Neural cell (in vitro differentiated cells): ENCODE measurements at regions not wholly inside any gene's neighbourhood (a gene's known extent, or its start where the extent isn't known, plus 50 kb on each side); places are given as distances from the start of the nearest gene placed in this dataset.

Experiments used
- POLR2AphosphoS5 ChIP-seq: IDR thresholded peaks from 2 replicates; pipeline ENCODE4 v1.6.1; 2012
- TAF1 ChIP-seq: IDR thresholded peaks from 2 replicates; pipeline ENCODE4 v1.6.1; 2012; ENCODE audit warnings: low read depth
- TF ChIP-seq, protein P1 (sequence below): fragments of 450-650 bp; IDR thresholded peaks from 2 replicates; pipeline ENCODE4 v1.5.1; 2014; ENCODE audit warnings: antibody characterized with exemption, mild to moderate bottlenecking, moderate library complexity; ENCODE audit not compliant: poor library complexity, severe bottlenecking

DNA sequence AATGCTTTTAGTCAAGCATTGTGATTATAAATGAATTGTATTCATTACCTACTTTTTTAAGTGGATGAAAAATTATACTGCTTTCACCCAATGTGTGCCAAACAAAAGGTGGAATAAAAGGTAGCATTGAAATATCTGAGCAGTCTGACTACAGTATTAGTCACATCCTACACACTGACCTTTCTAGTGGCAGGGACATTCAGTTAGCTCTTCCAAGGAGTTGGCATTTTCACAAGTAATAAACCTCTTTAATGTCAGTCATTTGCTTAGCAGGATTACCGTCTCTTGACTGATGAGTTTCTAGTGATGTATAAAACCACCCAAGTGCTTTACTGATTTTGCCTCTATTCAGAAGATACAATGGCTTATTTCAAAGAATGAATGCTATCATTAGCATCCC lies 687.9 kb downstream of the ARAP2 start:
- TF ChIP-seq, protein P1, sequence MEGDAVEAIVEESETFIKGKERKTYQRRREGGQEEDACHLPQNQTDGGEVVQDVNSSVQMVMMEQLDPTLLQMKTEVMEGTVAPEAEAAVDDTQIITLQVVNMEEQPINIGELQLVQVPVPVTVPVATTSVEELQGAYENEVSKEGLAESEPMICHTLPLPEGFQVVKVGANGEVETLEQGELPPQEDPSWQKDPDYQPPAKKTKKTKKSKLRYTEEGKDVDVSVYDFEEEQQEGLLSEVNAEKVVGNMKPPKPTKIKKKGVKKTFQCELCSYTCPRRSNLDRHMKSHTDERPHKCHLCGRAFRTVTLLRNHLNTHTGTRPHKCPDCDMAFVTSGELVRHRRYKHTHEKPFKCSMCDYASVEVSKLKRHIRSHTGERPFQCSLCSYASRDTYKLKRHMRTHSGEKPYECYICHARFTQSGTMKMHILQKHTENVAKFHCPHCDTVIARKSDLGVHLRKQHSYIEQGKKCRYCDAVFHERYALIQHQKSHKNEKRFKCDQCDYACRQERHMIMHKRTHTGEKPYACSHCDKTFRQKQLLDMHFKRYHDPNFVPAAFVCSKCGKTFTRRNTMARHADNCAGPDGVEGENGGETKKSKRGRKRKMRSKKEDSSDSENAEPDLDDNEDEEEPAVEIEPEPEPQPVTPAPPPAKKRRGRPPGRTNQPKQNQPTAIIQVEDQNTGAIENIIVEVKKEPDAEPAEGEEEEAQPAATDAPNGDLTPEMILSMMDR, result no peak
- no peak for TF ChIP-seq POLR2AphosphoS5
- TF ChIP-seq TAF1, result no peak
